Uterus (tissue), 3 donors: ENCODE measurements at regions not wholly inside any gene's neighbourhood (a gene's known extent, or its start where the extent isn't known, plus 50 kb on each side); places are given as distances from the start of the nearest gene placed in this dataset.

ENCODE experiments used
- DNase-seq, 2 donors: peaks; one replicate each; pipeline ENCODE4 v3.0.0-alpha.2; 2019 to 2020
- H3K27ac ChIP-seq, 2 donors: fragments of 200-600 bp; sonication (generic); 1 replicate in 1 of 2; 2 replicates in 1 of 2; pipeline ENCODE4 v1.5.1; 2016 to 2018
- H3K27me3 ChIP-seq, 2 donors: fragments of 200-600 bp; sonication (generic); one replicate each; pipeline ENCODE4 v1.5.1; 2018 to 2019; ENCODE audit warnings: control low read depth in 1 of 2
- H3K36me3 ChIP-seq, 2 donors: fragments of 200-600 bp; sonication (generic); one replicate each; pipeline ENCODE4 v1.5.1; 2019; ENCODE audit warnings: control low read depth in 1 of 2
- H3K4me1 ChIP-seq, 2 donors: fragments of 200-600 bp; sonication (generic); one replicate each; pipeline ENCODE4 v1.5.1; 2018 to 2019; ENCODE audit warnings: control low read depth in 1 of 2
- H3K4me3 ChIP-seq, 2 donors: fragments of 200-600 bp; sonication (generic); 1 replicate in 1 of 2; 2 replicates in 1 of 2; pipeline ENCODE4 v1.5.1; 2018 to 2019; ENCODE audit warnings: mild to moderate bottlenecking in 1 of 2
- H3K9me3 ChIP-seq, 2 donors: fragments of 200-600 bp; sonication (generic); one replicate each; pipeline ENCODE4 v1.5.1; 2019; ENCODE audit warnings: control low read depth in 1 of 2
- CTCF ChIP-seq, 4 experiments: fragments of 200-600 bp in 2 of 4; fragments of 450-650 bp in 2 of 4; sonication (generic) in 2 of 4; IDR thresholded peaks; one replicate each; pipeline ENCODE4 v1.5.1; 2016 to 2019; ENCODE audit warnings: antibody characterized with exemption in 4 of 4, mild to moderate bottlenecking in 2 of 4, moderate library complexity in 1 of 4
- POLR2A ChIP-seq, 2 donors: fragments of 450-650 bp; IDR thresholded peaks; one replicate each; pipeline ENCODE4 v1.6.1; 2016; ENCODE audit warnings: antibody characterized with exemption in 2 of 2, mild to moderate bottlenecking in 1 of 2, moderate library complexity in 1 of 2
- intact Hi-C: fragments of 100-400 bp; cut with DNase I; formaldehyde crosslinking; loops from one replicate; pipeline ENCODE4 v1.15.1; 2023; ENCODE audit warnings: low total_unique reads
- donor health status: DM: yes; HTN: yes; CAD: no.

- intact Hi-C loops = no loop called here
- DNase-seq = no peak
- Histone ChIP-seq H3K4me1 (no peaks in the 10 kb centered on the region), H3K27me3 (no peaks in the 10 kb centered on the region), H3K27ac (no peak overlapping the region), H3K4me3 (no peak overlapping the region), H3K36me3 (no peaks in the 10 kb centered on the region), H3K9me3 (no peaks in the 10 kb centered on the region)
- no peak for TF ChIP-seq CTCF (IDR thresholded peaks at IDR 0.05)
- no peak for TF ChIP-seq POLR2A (IDR thresholded peaks at IDR 0.05)
These were observed 192.2 kb upstream of the MME start for GRCh38 chr3:154887869-154888268.

- intact Hi-C loops = no loop called here
- no peaks in the 10 kb centered on the region for H3K36me3 ChIP-seq
- DNase-seq = no peak
- H3K9me3 ChIP-seq = no peaks in the 10 kb centered on the region
- no peaks in the 10 kb centered on the region for H3K27me3 ChIP-seq
- no peak overlapping the region for H3K27ac ChIP-seq
- no peak overlapping the region for H3K4me3 ChIP-seq
- no peaks in the 10 kb centered on the region for H3K4me1 ChIP-seq
- no peak for TF ChIP-seq CTCF (IDR thresholded peaks at IDR 0.05)
- no peak for TF ChIP-seq POLR2A (IDR thresholded peaks at IDR 0.05)
These were observed 193.7 kb upstream of the MME start for GRCh38 chr3:154886437-154886836.

GRCh38 chr3:154885418-154885817 lies 194.7 kb upstream of the MME start:
- intact Hi-C loops = no loop called here
- no peaks in the 10 kb centered on the region for H3K27me3 ChIP-seq
- H3K27ac ChIP-seq = no peak overlapping the region
- no peaks in the 10 kb centered on the region for H3K36me3 ChIP-seq
- DNase-seq = no peak
- no peaks in the 10 kb centered on the region for H3K4me1 ChIP-seq
- no peaks in the 10 kb centered on the region for H3K9me3 ChIP-seq
- H3K4me3 ChIP-seq = no peak overlapping the region
- TF ChIP-seq CTCF (IDR thresholded peaks at IDR 0.05) (no peak), POLR2A (IDR thresholded peaks at IDR 0.05) (no peak)

- Histone ChIP-seq H3K9me3 (no peaks in the 10 kb centered on the region), H3K36me3 (no peaks in the 10 kb centered on the region), H3K4me3 (no peak overlapping the region), H3K27ac (no peak overlapping the region), H3K4me1 (no peaks in the 10 kb centered on the region), H3K27me3 (no peaks in the 10 kb centered on the region)
- no peak for TF ChIP-seq CTCF (IDR thresholded peaks at IDR 0.05)
- no peak for TF ChIP-seq POLR2A (IDR thresholded peaks at IDR 0.05)
- no peak for DNase-seq
- intact Hi-C loops = no loop called here
These were observed 195.2 kb upstream of the MME start for GRCh38 chr3:154884952-154885351.

- intact Hi-C loops = no loop called here
- Histone ChIP-seq H3K9me3 (no peaks in the 10 kb centered on the region), H3K36me3 (no peaks in the 10 kb centered on the region), H3K4me3 (no peak overlapping the region), H3K27ac (no peak overlapping the region), H3K4me1 (no peaks in the 10 kb centered on the region), H3K27me3 (no peaks in the 10 kb centered on the region)
- TF ChIP-seq POLR2A (IDR thresholded peaks at IDR 0.05) (no peak), CTCF (IDR thresholded peaks at IDR 0.05) (no peak)
- no peak for DNase-seq
These were observed 205.0 kb upstream of the MME start for GRCh38 chr3:154875142-154875541.
